HCT116 (cell line): ENCODE measurements at regions not wholly inside any gene's neighbourhood (a gene's known extent, or its start where the extent isn't known, plus 50 kb on each side); places are given as distances from the start of the nearest gene placed in this dataset.

ENCODE experiments used
- ATAC-seq: fragments of 200-7000 bp; cut with Tn5 transposase; 2 replicates; pipeline ENCODE4 v1.9.1; 2020; ENCODE audit warnings: mild to moderate bottlenecking, moderate library complexity
- BruUV-seq: library from RNA; stranded (reverse); fragments of 400-500 nt; replicated peaks from 2 replicates; lab custom pipeline; 2021; lab: Mats Ljungman, UMichigan
- CTCF ChIA-PET: fragments of 300-600 bp; sonication (Branson Sonifier 250); formaldehyde crosslinking; loops from one replicate; lab custom pipeline; 2021; ENCODE audit warnings: antibody characterized with exemption; lab: Charles Lee
- POLR2A ChIA-PET: fragments of 300-600, 350-600 bp; sonication (Branson Sonifier 250); formaldehyde crosslinking; loops from one replicate; lab custom pipeline; 2021; ENCODE audit warnings: antibody characterized with exemption; lab: Charles Lee
- RAD21 ChIA-PET, 2 experiments: fragments of 300-600 bp; sonication (Branson Sonifier 250); formaldehyde crosslinking; loops; one replicate each; lab custom pipeline; 2023; ENCODE audit warnings: low total read pairs in 2 of 2; ENCODE audit not compliant: uncharacterized antibody in 2 of 2, unreplicated experiment in 2 of 2, low non-redundant PET in 1 of 2; lab: Charles Lee
- DNase-seq: peaks from one replicate; pipeline ENCODE4 v3.0.0-alpha.2; 2010; ENCODE audit warnings: low read depth, low spot score
- H2AFZ ChIP-seq: fragments of 200-600 bp; shearing (Covaris generic), sonication (generic); 2 replicates; pipeline ENCODE4 v1.6.1; 2017; ENCODE audit warnings: low read depth, mixed run types, mixed read lengths, antibody characterized with exemption, low read length; ENCODE audit not compliant: poor library complexity, severe bottlenecking
- H3K27ac ChIP-seq: 2 replicates; pipeline ENCODE4 v1.5.1; 2012; ENCODE audit warnings: low read depth, low read length
- H3K27me3 ChIP-seq: fragments of 200-600 bp; sonication (generic); 2 replicates; pipeline ENCODE4 v1.6.1; 2016; ENCODE audit warnings: mixed run types, low read length, mixed read lengths; ENCODE audit not compliant: insufficient read depth
- H3K36me3 ChIP-seq, 2 experiments: fragments of 200-500 bp in 1 of 2; fragments of 200-600 bp in 1 of 2; sonication (Bioruptor generic) in 1 of 2; sonication (generic) in 1 of 2; 2 replicates each; pipeline versions ENCODE4 v1.5.1 to v1.6.1; 2014 to 2016; ENCODE audit warnings: low read length in 2 of 2, inconsistent platforms in 1 of 2, mixed read lengths in 1 of 2, mixed run types in 1 of 2; ENCODE audit not compliant: insufficient read depth in 2 of 2, control insufficient read depth in 1 of 2
- H3K4me1 ChIP-seq, 2 experiments: fragments of 200-600 bp in 1 of 2; sonication (generic) in 1 of 2; 2 replicates each; pipeline versions ENCODE4 v1.5.1 to v1.6.1; 2012 to 2017; ENCODE audit warnings: low read length in 2 of 2, inconsistent platforms in 1 of 2, mild to moderate bottlenecking in 1 of 2, mixed read lengths in 1 of 2, mixed run types in 1 of 2, moderate library complexity in 1 of 2; ENCODE audit not compliant: insufficient read depth in 2 of 2, control insufficient read depth in 1 of 2
- H3K4me2 ChIP-seq: fragments of 200-600 bp; sonication (generic); 2 replicates; pipeline ENCODE4 v1.6.1; 2017; ENCODE audit warnings: mixed run types, low read length, mixed read lengths
- H3K4me3 ChIP-seq, 2 experiments: fragments of 200-600 bp in 1 of 2; sonication (generic) in 1 of 2; replicated peaks in 1 of 2; 2 replicates each; pipeline ENCODE4 v1.5.1; 2011 to 2016; ENCODE audit warnings: low read length in 2 of 2, control low read depth in 1 of 2, low read depth in 1 of 2, mild to moderate bottlenecking in 1 of 2, mixed read lengths in 1 of 2, mixed run types in 1 of 2
- H3K79me2 ChIP-seq: fragments of 200-600 bp; sonication (generic); 2 replicates; pipeline ENCODE4 v1.6.1; 2017; ENCODE audit warnings: mild to moderate bottlenecking, mixed run types, low read length, moderate library complexity, mixed read lengths; ENCODE audit not compliant: insufficient read depth
- H3K9ac ChIP-seq: fragments of 200-600 bp; sonication (generic); 2 replicates; pipeline ENCODE4 v1.6.1; 2016; ENCODE audit warnings: low read length, mixed read lengths
- H3K9me2 ChIP-seq: fragments of 200-600 bp; sonication (generic), shearing (Covaris generic); 2 replicates; pipeline ENCODE4 v1.6.1; 2017; ENCODE audit warnings: mixed run types, mild to moderate bottlenecking, moderate library complexity; ENCODE audit not compliant: insufficient read depth
- H3K9me3 ChIP-seq, 2 experiments: fragments of 200-500 bp in 1 of 2; fragments of 200-600 bp in 1 of 2; sonication (Bioruptor generic) in 1 of 2; sonication (generic) in 1 of 2; 2 replicates each; pipeline ENCODE4 v1.6.1; 2014 to 2017; ENCODE audit warnings: low read length in 2 of 2, mixed read lengths in 2 of 2, inconsistent platforms in 1 of 2, low read depth in 1 of 2, mild to moderate bottlenecking in 1 of 2, mixed run types in 1 of 2, moderate library complexity in 1 of 2; ENCODE audit not compliant: control insufficient read depth in 1 of 2, insufficient read depth in 1 of 2
- H4K20me1 ChIP-seq: fragments of 200-600 bp; sonication (generic), shearing (Covaris generic); 2 replicates; pipeline ENCODE4 v1.6.1; 2017; ENCODE audit warnings: mixed run types, mild to moderate bottlenecking, moderate library complexity; ENCODE audit not compliant: insufficient read depth
- CBX3 ChIP-seq: IDR thresholded peaks from 2 replicates; pipeline ENCODE4 v1.6.1; 2012; ENCODE audit warnings: low read depth
- CEBPB ChIP-seq: IDR thresholded peaks from 2 replicates; pipeline ENCODE4 v1.6.1; 2012; ENCODE audit warnings: low read depth
- EGR1 ChIP-seq: IDR thresholded peaks from 2 replicates; pipeline ENCODE4 v1.6.1; 2012; ENCODE audit warnings: low read depth
- ELF1 ChIP-seq: IDR thresholded peaks from 2 replicates; pipeline ENCODE4 v1.6.1; 2012; ENCODE audit warnings: low read depth, borderline replicate concordance
- EZH2 ChIP-seq: fragments of 200-600 bp; sonication (generic); IDR thresholded peaks from 2 replicates; pipeline ENCODE4 v1.6.1; 2017; ENCODE audit warnings: antibody characterized with exemption, mixed run types
- EZH2phosphoT487 ChIP-seq: fragments of 200-600 bp; IDR thresholded peaks from 2 replicates; pipeline ENCODE4 v1.6.1; 2018; ENCODE audit warnings: antibody characterized with exemption, borderline replicate concordance
- FOSL1 ChIP-seq: IDR thresholded peaks from 2 replicates; pipeline ENCODE4 v1.6.1; 2012; ENCODE audit warnings: low read depth
- JUND ChIP-seq: IDR thresholded peaks from 2 replicates; pipeline ENCODE4 v1.6.1; 2012
- POLR2A ChIP-seq: IDR thresholded peaks from 2 replicates; pipeline ENCODE4 v1.7.0; 2011; ENCODE audit warnings: borderline replicate concordance; ENCODE audit not compliant: insufficient read depth, insufficient read length; ENCODE audit errors: extremely low read depth
- RAD21 ChIP-seq: IDR thresholded peaks from 2 replicates; pipeline ENCODE4 v1.6.1; 2012; ENCODE audit warnings: low read depth, mild to moderate bottlenecking
- SRF ChIP-seq: IDR thresholded peaks from 2 replicates; pipeline ENCODE4 v1.6.1; 2012; ENCODE audit warnings: low read depth
- TCF7L2 ChIP-seq: IDR thresholded peaks from 2 replicates; pipeline ENCODE4 v1.7.0; 2011; ENCODE audit warnings: borderline replicate concordance, inconsistent platforms; ENCODE audit not compliant: insufficient read depth, insufficient read length; ENCODE audit errors: extremely low read depth
- YY1 ChIP-seq: IDR thresholded peaks from 2 replicates; pipeline ENCODE4 v1.6.1; 2011; ENCODE audit warnings: low read length, low read depth, moderate library complexity, mild to moderate bottlenecking; ENCODE audit not compliant: insufficient replicate concordance; ENCODE audit errors: extremely low read depth
- ZFX ChIP-seq: fragments of 450-650 bp; IDR thresholded peaks from 2 replicates; pipeline ENCODE4 v1.6.1; 2017
- intact Hi-C: fragments of 100-400 bp; cut with micrococcal nuclease; formaldehyde crosslinking; loops from 2 replicates; pipeline ENCODE4 v1.10.0; 2022
- TF ChIP-seq, protein P1 (sequence below): IDR thresholded peaks from 2 replicates; pipeline ENCODE4 v1.6.1; 2012
- TF ChIP-seq, protein P2 (sequence below): IDR thresholded peaks from 2 replicates; pipeline ENCODE4 v1.6.1; 2012
- TF ChIP-seq, protein P3 (sequence below): IDR thresholded peaks from 2 replicates; pipeline ENCODE4 v1.6.1; 2011; ENCODE audit warnings: mild to moderate bottlenecking, low read length, moderate library complexity; ENCODE audit not compliant: insufficient replicate concordance; ENCODE audit errors: extremely low read depth

DNA sequence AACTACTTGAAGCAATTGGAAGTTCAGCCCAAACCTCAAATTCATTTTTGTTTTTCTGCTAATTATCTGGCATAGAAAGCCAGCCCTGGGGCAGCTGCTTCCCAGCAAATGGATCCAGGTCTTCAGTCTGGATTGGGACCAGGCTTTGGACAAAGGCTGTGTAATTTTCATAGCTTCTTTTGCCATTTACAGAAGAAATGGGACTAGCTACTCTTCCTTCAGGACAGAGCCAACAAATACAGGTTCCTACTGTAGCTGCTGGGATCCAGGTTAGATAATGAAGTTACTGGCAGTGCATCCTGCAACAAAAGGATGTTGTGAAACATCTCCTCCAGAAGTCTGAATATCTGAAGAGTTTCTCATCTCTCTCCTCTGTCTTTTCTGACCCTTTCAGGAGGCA, 171.5 kb upstream of the CAMK1G start:
- no peak overlapping the region for H2AFZ ChIP-seq
- TF ChIP-seq RAD21 (no peak), CEBPB (no peak), JUND (no peak), EZH2 (no peak), ZFX (no peak), EZH2phosphoT487 (no peak), FOSL1 (no peak), EGR1 (no peak)
- TF ChIP-seq, protein P1, sequence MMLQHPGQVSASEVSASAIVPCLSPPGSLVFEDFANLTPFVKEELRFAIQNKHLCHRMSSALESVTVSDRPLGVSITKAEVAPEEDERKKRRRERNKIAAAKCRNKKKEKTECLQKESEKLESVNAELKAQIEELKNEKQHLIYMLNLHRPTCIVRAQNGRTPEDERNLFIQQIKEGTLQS: no peak
- TF ChIP-seq, protein P2, sequence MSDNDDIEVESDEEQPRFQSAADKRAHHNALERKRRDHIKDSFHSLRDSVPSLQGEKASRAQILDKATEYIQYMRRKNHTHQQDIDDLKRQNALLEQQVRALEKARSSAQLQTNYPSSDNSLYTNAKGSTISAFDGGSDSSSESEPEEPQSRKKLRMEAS: no peak
- TF ChIP-seq, all 23 proteins: peak for 0
- Histone ChIP-seq H3K9ac (no peak overlapping the region), H3K4me3 (no peak overlapping the region), H3K4me2 (no peak overlapping the region), H3K4me1 (peaks cover 0 to 36% of the 10 kb centered on the region in 2 experiments; a peak in 2 of 4 replicates), H3K27me3 (no peaks in the 10 kb centered on the region), H4K20me1 (no peaks in the 10 kb centered on the region), H3K9me2 (no peaks in the 10 kb centered on the region; the same call in 1 of the 2 replicates), H3K79me2 (no peaks in the 10 kb centered on the region), H3K9me3 (no peaks in the 10 kb centered on the region), H3K36me3 (no peaks in the 10 kb centered on the region), H3K27ac (no peak overlapping the region)
- DNase-seq: no peak
- intact Hi-C loops: no loop called here
- no TSS peak for BruUV-seq
- RAD21 ChIA-PET: interaction anchor here in 1 of 2 experiments (0.8 kb wide), 1 partner anchor 163 kb away, joined by 3 read pairs; no protein-coding TSS in a partner anchor
- POLR2A ChIA-PET: no interaction called here
- no peak for ATAC-seq
- CTCF ChIA-PET: no interaction called here

DNA sequence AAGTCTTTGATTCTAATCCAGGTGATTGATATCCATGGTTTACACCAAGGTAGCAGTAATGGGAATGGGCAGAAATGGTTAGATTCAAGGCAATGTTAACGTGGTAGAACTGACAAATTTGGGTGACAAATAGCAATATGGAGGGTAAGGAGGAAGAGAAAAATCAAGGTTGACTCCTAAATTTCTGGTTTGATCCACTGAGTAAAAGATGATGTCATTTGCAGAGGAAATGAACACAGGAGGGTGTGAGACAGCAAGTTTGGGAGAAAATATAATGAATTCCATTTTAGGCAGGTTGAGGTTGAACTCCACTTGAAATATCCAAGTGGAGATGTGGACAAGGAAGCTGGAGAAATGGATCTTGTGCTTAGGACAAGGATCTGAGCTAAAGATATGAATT, 170.9 kb upstream of the CAMK1G start:
- DNase-seq: no peak
- Histone ChIP-seq H3K79me2 (no peaks in the 10 kb centered on the region), H3K27ac (no peak overlapping the region), H2AFZ (no peak overlapping the region), H3K4me2 (no peak overlapping the region), H4K20me1 (no peaks in the 10 kb centered on the region), H3K4me3 (no peak overlapping the region), H3K9ac (no peak overlapping the region), H3K36me3 (no peaks in the 10 kb centered on the region), H3K4me1 (peaks cover 0 to 36% of the 10 kb centered on the region in 2 experiments; a peak in 2 of 4 replicates), H3K27me3 (no peaks in the 10 kb centered on the region), H3K9me2 (no peaks in the 10 kb centered on the region; the same call in 1 of the 2 replicates), H3K9me3 (no peaks in the 10 kb centered on the region)
- ATAC-seq: no peak
- intact Hi-C loops: no loop called here
- no TSS peak for BruUV-seq
- TF ChIP-seq ELF1 (no peak), CBX3 (no peak), YY1 (no peak), TCF7L2 (no peak), SRF (no peak), EZH2 (no peak), CEBPB (no peak), JUND (no peak), POLR2A (no peak), EZH2phosphoT487 (no peak)
- TF ChIP-seq, protein P1: no peak
- TF ChIP-seq, protein P3, sequence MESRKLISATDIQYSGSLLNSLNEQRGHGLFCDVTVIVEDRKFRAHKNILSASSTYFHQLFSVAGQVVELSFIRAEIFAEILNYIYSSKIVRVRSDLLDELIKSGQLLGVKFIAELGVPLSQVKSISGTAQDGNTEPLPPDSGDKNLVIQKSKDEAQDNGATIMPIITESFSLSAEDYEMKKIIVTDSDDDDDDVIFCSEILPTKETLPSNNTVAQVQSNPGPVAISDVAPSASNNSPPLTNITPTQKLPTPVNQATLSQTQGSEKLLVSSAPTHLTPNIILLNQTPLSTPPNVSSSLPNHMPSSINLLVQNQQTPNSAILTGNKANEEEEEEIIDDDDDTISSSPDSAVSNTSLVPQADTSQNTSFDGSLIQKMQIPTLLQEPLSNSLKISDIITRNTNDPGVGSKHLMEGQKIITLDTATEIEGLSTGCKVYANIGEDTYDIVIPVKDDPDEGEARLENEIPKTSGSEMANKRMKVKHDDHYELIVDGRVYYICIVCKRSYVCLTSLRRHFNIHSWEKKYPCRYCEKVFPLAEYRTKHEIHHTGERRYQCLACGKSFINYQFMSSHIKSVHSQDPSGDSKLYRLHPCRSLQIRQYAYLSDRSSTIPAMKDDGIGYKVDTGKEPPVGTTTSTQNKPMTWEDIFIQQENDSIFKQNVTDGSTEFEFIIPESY: no peak
- TF ChIP-seq, protein P2: no peak
- RAD21 ChIA-PET: no interaction called here
- POLR2A ChIA-PET: no interaction called here
- CTCF ChIA-PET: no interaction called here
